ENCODE measurements at regions not wholly inside any gene's neighbourhood (a gene's known extent, or its start where the extent isn't known, plus 50 kb on each side); places are given as distances from the start of the nearest gene placed in this dataset.

DNA sequence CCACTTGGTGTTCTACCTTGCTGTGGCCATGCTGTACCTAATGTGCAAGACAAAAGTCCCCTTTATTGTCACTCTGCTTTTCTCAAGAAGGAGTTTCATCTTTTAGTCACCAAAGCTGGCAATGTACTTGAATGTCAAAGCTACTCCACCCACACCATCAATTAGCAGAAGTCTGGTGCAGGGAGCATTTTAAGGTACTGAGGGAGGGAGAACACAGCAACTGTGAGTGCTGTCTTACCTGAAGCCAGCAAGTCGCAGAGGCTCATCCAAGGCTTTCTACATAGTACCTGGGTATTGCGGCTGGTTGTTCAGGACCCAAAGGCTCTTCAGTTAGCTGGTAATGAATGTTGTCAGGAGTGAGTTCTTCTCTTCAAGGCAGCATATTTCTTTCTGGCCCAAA lies 820.4 kb downstream of the OTOL1 start:
- Histone ChIP-seq H3K4me3 (no peak overlapping the region), H3K9me3 (no peaks in the 10 kb centered on the region), H3K4me1 (no peaks in the 10 kb centered on the region), H3K27ac (no peak overlapping the region), H3K27me3 (ENCODE audit: low read depth) (no peaks in the 10 kb centered on the region), H3K36me3 (no peaks in the 10 kb centered on the region)
- ATAC-seq = no peak
- DNase-seq = no peak
- TF ChIP-seq, protein P1, sequence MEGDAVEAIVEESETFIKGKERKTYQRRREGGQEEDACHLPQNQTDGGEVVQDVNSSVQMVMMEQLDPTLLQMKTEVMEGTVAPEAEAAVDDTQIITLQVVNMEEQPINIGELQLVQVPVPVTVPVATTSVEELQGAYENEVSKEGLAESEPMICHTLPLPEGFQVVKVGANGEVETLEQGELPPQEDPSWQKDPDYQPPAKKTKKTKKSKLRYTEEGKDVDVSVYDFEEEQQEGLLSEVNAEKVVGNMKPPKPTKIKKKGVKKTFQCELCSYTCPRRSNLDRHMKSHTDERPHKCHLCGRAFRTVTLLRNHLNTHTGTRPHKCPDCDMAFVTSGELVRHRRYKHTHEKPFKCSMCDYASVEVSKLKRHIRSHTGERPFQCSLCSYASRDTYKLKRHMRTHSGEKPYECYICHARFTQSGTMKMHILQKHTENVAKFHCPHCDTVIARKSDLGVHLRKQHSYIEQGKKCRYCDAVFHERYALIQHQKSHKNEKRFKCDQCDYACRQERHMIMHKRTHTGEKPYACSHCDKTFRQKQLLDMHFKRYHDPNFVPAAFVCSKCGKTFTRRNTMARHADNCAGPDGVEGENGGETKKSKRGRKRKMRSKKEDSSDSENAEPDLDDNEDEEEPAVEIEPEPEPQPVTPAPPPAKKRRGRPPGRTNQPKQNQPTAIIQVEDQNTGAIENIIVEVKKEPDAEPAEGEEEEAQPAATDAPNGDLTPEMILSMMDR (IDR thresholded peaks at IDR 0.05) = no peak
- intact Hi-C loops (cut with DNase I) = no loop called here

DNA sequence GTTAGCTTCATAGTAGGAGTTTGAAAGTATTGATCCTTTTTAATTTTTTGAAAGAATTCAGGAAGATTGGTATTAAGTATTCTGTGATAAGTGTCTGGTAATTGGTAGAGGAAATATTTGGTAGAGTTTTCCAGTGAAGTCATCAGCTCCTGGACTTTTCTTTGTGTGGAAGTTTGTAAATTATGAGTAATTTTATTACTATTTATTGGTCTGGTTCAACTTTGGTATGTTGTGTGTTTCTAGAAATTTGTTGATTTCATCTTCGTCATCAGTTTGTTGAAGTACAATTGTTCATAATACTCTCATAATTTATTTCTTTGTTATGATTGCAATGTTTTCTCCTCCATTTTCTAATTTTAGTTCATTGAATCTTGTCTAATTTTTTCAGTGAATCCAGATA lies 832.0 kb downstream of the OTOL1 start:
- Histone ChIP-seq H3K4me1 (no peaks in the 10 kb centered on the region), H3K27me3 (ENCODE audit: low read depth) (no peaks in the 10 kb centered on the region), H3K9me3 (no peaks in the 10 kb centered on the region), H3K4me3 (no peak overlapping the region), H3K27ac (no peak overlapping the region), H3K36me3 (no peaks in the 10 kb centered on the region)
- TF ChIP-seq, protein P1 (IDR thresholded peaks at IDR 0.05) = no peak
- no peak for ATAC-seq
- intact Hi-C loops (cut with DNase I) = no loop called here
- no peak for DNase-seq

DNA sequence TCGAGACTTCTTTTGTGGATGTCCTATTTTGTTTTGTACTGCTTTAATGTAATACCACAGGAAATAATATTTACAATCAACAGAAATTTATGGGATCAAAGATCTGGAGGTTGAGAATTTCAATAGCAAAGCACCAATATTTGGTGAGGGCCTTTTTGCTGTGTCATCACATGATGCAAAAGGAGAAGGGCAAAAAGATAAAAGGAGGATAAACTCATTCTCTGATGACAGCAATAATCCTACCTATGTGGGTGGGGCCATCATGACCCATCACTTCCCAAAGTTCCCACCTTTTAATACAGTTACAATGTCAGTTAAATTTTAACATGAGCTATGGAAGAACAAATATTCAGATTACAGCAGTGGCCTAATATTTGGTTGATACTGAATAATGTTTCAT lies 832.9 kb downstream of the OTOL1 start:
- TF ChIP-seq, protein P1 (IDR thresholded peaks at IDR 0.05) = no peak
- intact Hi-C loops (cut with DNase I) = no loop called here
- Histone ChIP-seq H3K27me3 (ENCODE audit: low read depth) (no peaks in the 10 kb centered on the region), H3K4me3 (no peak overlapping the region), H3K9me3 (peaks cover 2% of the 10 kb centered on the region), H3K4me1 (no peaks in the 10 kb centered on the region), H3K36me3 (no peaks in the 10 kb centered on the region), H3K27ac (no peak overlapping the region)
- ATAC-seq = no peak
- no peak for DNase-seq

DNA sequence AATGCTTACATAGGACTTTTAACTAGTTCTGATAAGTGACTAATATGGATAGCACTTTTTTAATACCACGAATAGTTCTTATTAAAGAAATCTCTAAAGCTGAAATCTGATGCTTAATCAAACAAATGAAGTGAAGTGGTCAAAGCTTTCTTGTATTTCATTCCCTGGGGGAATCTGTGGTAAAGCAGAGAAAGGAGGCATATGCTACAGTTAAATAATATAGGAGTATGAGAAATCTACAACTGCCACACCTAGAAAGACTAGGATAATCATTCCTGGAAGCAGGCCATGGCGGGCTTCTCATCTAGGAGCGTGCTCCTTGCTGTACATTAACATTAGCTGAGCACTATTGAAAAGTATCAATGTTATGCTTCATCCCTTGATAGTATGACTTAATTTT lies 835.7 kb downstream of the OTOL1 start:
- H3K27me3 ChIP-seq (ENCODE audit: low read depth) = no peaks in the 10 kb centered on the region
- TF ChIP-seq, protein P1 (IDR thresholded peaks at IDR 0.05) = no peak

DNA sequence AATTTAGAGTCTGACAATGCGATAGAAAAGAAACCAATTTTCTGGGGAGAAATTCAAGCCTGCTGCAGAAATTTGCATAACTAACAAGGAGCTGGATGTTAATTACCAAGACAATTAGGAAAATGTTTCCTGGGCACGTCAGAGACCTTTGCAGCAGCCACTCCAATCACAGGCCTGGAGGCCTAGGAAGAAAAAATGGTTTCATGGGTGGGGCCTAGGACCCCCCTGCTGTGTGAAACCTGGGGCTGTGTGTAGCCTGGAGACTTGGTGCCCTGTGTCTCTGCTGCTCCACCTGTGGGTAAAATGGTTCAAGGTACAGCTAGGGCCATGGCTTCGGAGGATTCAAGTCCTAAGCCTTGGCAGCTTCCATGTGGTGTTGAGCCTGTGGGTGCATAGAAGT lies 837.9 kb downstream of the OTOL1 start:
- ATAC-seq = no peak
- TF ChIP-seq, protein P1 (IDR thresholded peaks at IDR 0.05) = no peak
- Histone ChIP-seq H3K27me3 (ENCODE audit: low read depth) (no peaks in the 10 kb centered on the region), H3K27ac (no peak overlapping the region), H3K4me1 (no peaks in the 10 kb centered on the region), H3K9me3 (peaks cover 7% of the 10 kb centered on the region), H3K36me3 (no peaks in the 10 kb centered on the region), H3K4me3 (no peak overlapping the region)
- intact Hi-C loops (cut with DNase I) = no loop called here
- no peak for DNase-seq

More for the DNA sequence above, 835.7 kb downstream of the OTOL1 start:
- DNase-seq (no peak), ATAC-seq (no peak)
- no peak overlapping the region for H3K4me3 ChIP-seq
- H3K4me1 ChIP-seq = no peaks in the 10 kb centered on the region
- H3K27ac ChIP-seq = no peak overlapping the region
- intact Hi-C loops (cut with DNase I) = no loop called here
- no peaks in the 10 kb centered on the region for H3K36me3 ChIP-seq
- peaks cover 7% of the 10 kb centered on the region for H3K9me3 ChIP-seq

DNA sequence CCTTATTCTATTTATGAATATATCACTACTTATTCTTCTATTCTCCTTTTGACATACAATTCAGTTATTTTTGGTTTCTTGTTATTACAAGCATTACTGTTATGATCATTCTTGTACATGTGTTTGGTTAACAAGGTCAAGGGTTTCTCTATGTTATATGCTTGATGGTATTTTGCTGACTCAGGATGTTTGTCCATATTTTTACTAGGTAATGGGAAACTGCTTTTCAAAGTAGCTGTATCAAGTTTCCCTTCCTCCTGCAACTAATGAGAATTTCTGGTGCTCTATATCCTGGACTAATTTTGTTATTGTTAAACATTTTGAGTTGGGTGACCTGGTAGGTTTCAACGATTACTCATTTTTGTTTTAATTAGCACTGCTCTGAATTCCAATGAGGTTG lies 841.0 kb downstream of the OTOL1 start:
- peaks cover 7% of the 10 kb centered on the region for H3K9me3 ChIP-seq
- no peak overlapping the region for H3K27ac ChIP-seq
- DNase-seq (no peak), ATAC-seq (no peak)
- H3K4me3 ChIP-seq = no peak overlapping the region
- intact Hi-C loops (cut with DNase I) = no loop called here
- H3K27me3 ChIP-seq (ENCODE audit: low read depth) = no peaks in the 10 kb centered on the region
- H3K36me3 ChIP-seq = no peaks in the 10 kb centered on the region
- TF ChIP-seq, protein P1 (IDR thresholded peaks at IDR 0.05) = no peak
- H3K4me1 ChIP-seq = no peaks in the 10 kb centered on the region
